HUES48 (cell line): ENCODE measurements at regions not wholly inside any gene's neighbourhood (a gene's known extent, or its start where the extent isn't known, plus 50 kb on each side); places are given as distances from the start of the nearest gene placed in this dataset.

Source experiments
- H3K27ac ChIP-seq: one replicate; pipeline ENCODE4 v1.7.0; 2013; ENCODE audit warnings: low read depth, low read length, inconsistent platforms
- H3K27me3 ChIP-seq: 2 replicates; pipeline ENCODE4 v1.6.1; 2013; ENCODE audit warnings: mild to moderate bottlenecking, low read length; ENCODE audit not compliant: control insufficient read depth, insufficient read depth
- H3K36me3 ChIP-seq: 2 replicates; pipeline ENCODE4 v1.6.1; 2013; ENCODE audit warnings: low read length; ENCODE audit not compliant: control insufficient read depth, insufficient read depth
- H3K4me1 ChIP-seq: 2 replicates; pipeline ENCODE4 v1.6.1; 2013; ENCODE audit warnings: mild to moderate bottlenecking, low read length; ENCODE audit not compliant: control insufficient read depth, insufficient read depth
- H3K4me3 ChIP-seq: 2 replicates; pipeline ENCODE4 v1.5.1; 2013; ENCODE audit warnings: mild to moderate bottlenecking, low read depth, low read length
- H3K9ac ChIP-seq: 2 replicates; pipeline ENCODE4 v1.6.1; 2013; ENCODE audit warnings: mild to moderate bottlenecking, low read depth, low read length, moderate library complexity
- H3K9me3 ChIP-seq: 2 replicates; pipeline ENCODE4 v1.6.1; 2013; ENCODE audit warnings: low read length; ENCODE audit not compliant: control insufficient read depth, insufficient read depth

GRCh38 chr14:86574051-86574777 lies 1044.3 kb downstream of the FLRT2 start:
- no peak overlapping the region for H3K9ac ChIP-seq
- no peak overlapping the region for H3K4me3 ChIP-seq
- no peaks in the 10 kb centered on the region for H3K36me3 ChIP-seq
- H3K27me3 ChIP-seq: no peaks in the 10 kb centered on the region
- no peaks in the 10 kb centered on the region for H3K9me3 ChIP-seq
- H3K27ac ChIP-seq: no peak overlapping the region
- no peaks in the 10 kb centered on the region for H3K4me1 ChIP-seq

GRCh38 chr14:86570371-86570770 lies 1040.4 kb downstream of the FLRT2 start:
- no peak overlapping the region for H3K4me3 ChIP-seq
- H3K9ac ChIP-seq: no peak overlapping the region
- H3K27me3 ChIP-seq: no peaks in the 10 kb centered on the region
- no peaks in the 10 kb centered on the region for H3K4me1 ChIP-seq
- H3K36me3 ChIP-seq: no peaks in the 10 kb centered on the region
- H3K9me3 ChIP-seq: no peaks in the 10 kb centered on the region
- H3K27ac ChIP-seq: no peak overlapping the region

- Histone ChIP-seq H3K4me1 (no peaks in the 10 kb centered on the region), H3K36me3 (no peaks in the 10 kb centered on the region), H3K9me3 (no peaks in the 10 kb centered on the region), H3K27me3 (no peaks in the 10 kb centered on the region), H3K4me3 (no peak overlapping the region), H3K9ac (no peak overlapping the region), H3K27ac (no peak overlapping the region)
Observed at GRCh38 chr14:86543521-86543920, 1013.6 kb downstream of the FLRT2 start.

- H3K27ac ChIP-seq: no peak overlapping the region
- no peak overlapping the region for H3K4me3 ChIP-seq
Observed at GRCh38 chr14:86541972-86542371, 1012.0 kb downstream of the FLRT2 start.

GRCh38 chr14:86540636-86541247 lies 1010.8 kb downstream of the FLRT2 start:
- Histone ChIP-seq H3K27me3 (no peaks in the 10 kb centered on the region), H3K9ac (no peak overlapping the region), H3K4me3 (no peak overlapping the region), H3K27ac (no peak overlapping the region), H3K36me3 (no peaks in the 10 kb centered on the region), H3K9me3 (no peaks in the 10 kb centered on the region), H3K4me1 (no peaks in the 10 kb centered on the region)

More at GRCh38 chr14:86541972-86542371, 1012.0 kb downstream of the FLRT2 start:
- no peak overlapping the region for H3K9ac ChIP-seq
- no peaks in the 10 kb centered on the region for H3K27me3 ChIP-seq
- H3K4me1 ChIP-seq: no peaks in the 10 kb centered on the region
- no peaks in the 10 kb centered on the region for H3K9me3 ChIP-seq
- H3K36me3 ChIP-seq: no peaks in the 10 kb centered on the region

- no peaks in the 10 kb centered on the region for H3K9me3 ChIP-seq
- no peak overlapping the region for H3K4me3 ChIP-seq
- no peaks in the 10 kb centered on the region for H3K4me1 ChIP-seq
- no peaks in the 10 kb centered on the region for H3K36me3 ChIP-seq
- no peaks in the 10 kb centered on the region for H3K27me3 ChIP-seq
- H3K9ac ChIP-seq: no peak overlapping the region
- H3K27ac ChIP-seq: no peak overlapping the region
Observed at GRCh38 chr14:86539361-86540070, 1009.6 kb downstream of the FLRT2 start.

- Histone ChIP-seq H3K9ac (no peak overlapping the region), H3K9me3 (no peaks in the 10 kb centered on the region), H3K4me3 (no peak overlapping the region)
Observed at GRCh38 chr14:86533834-86534233, 1003.9 kb downstream of the FLRT2 start.

GRCh38 chr14:86532219-86532618 lies 1002.3 kb downstream of the FLRT2 start:
- no peaks in the 10 kb centered on the region for H3K4me1 ChIP-seq
- H3K9me3 ChIP-seq: no peaks in the 10 kb centered on the region
- no peaks in the 10 kb centered on the region for H3K36me3 ChIP-seq
- no peaks in the 10 kb centered on the region for H3K27me3 ChIP-seq
- no peak overlapping the region for H3K9ac ChIP-seq
- no peak overlapping the region for H3K27ac ChIP-seq
- no peak overlapping the region for H3K4me3 ChIP-seq

More at GRCh38 chr14:86533834-86534233, 1003.9 kb downstream of the FLRT2 start:
- Histone ChIP-seq H3K4me1 (no peaks in the 10 kb centered on the region), H3K27me3 (no peaks in the 10 kb centered on the region), H3K36me3 (no peaks in the 10 kb centered on the region), H3K27ac (no peak overlapping the region)

GRCh38 chr14:86530457-86530856 lies 1000.5 kb downstream of the FLRT2 start:
- Histone ChIP-seq H3K4me1 (no peaks in the 10 kb centered on the region), H3K9me3 (no peaks in the 10 kb centered on the region), H3K27me3 (no peaks in the 10 kb centered on the region), H3K9ac (no peak overlapping the region), H3K27ac (no peak overlapping the region), H3K4me3 (no peak overlapping the region), H3K36me3 (no peaks in the 10 kb centered on the region)

- Histone ChIP-seq H3K4me3 (no peak overlapping the region), H3K9ac (no peak overlapping the region), H3K27ac (no peak overlapping the region), H3K36me3 (no peaks in the 10 kb centered on the region), H3K4me1 (no peaks in the 10 kb centered on the region), H3K27me3 (no peaks in the 10 kb centered on the region), H3K9me3 (no peaks in the 10 kb centered on the region)
Observed at GRCh38 chr14:86527312-86527711, 997.4 kb downstream of the FLRT2 start.

- H3K9ac ChIP-seq: no peak overlapping the region
- H3K4me3 ChIP-seq: no peak overlapping the region
- no peaks in the 10 kb centered on the region for H3K9me3 ChIP-seq
- no peaks in the 10 kb centered on the region for H3K4me1 ChIP-seq
- H3K36me3 ChIP-seq: no peaks in the 10 kb centered on the region
- H3K27ac ChIP-seq: no peak overlapping the region
- H3K27me3 ChIP-seq: no peaks in the 10 kb centered on the region
Observed at GRCh38 chr14:86525673-86526072, 995.7 kb downstream of the FLRT2 start.
